ENCODE measurements at regions not wholly inside any gene's neighbourhood (a gene's known extent, or its start where the extent isn't known, plus 50 kb on each side); places are given as distances from the start of the nearest gene placed in this dataset.

DNA sequence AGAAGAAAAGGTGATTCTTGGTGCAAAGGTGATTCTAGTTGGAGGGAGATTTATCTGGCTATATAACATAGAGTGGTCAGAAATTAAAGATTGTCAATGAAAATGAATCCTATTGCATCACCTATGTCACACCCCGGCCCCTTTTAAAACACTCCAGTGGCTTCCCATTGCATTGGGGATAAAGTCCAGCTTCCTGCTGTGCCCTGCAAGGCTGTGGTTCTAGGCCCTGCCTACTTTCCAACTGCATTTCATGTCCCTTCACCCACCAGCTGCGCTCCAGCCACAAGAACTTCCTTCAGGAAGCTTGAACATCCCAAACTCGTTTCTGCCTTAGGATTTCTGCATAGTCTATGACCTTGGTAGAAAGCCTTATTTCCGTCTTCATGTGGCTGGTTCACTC, 118.7 kb upstream of the UMPS start:
- TF ChIP-seq RARG (CRISPR knock-in tag; IDR thresholded peaks at IDR 0.05; ENCODE audit: low read depth), result no peak
- TF ChIP-seq GTF2F1 (IDR thresholded peaks at IDR 0.05; ENCODE audit: low read length), result no peak
- TF ChIP-seq BRCA1 (CRISPR knock-in tag; IDR thresholded peaks at IDR 0.05), result no peak
- no peak for TF ChIP-seq MIXL1 (CRISPR knock-in tag; IDR thresholded peaks at IDR 0.05)
- no peak for TF ChIP-seq ZNF605 (CRISPR knock-in tag; IDR thresholded peaks at IDR 0.05)
- TF ChIP-seq, protein P1, sequence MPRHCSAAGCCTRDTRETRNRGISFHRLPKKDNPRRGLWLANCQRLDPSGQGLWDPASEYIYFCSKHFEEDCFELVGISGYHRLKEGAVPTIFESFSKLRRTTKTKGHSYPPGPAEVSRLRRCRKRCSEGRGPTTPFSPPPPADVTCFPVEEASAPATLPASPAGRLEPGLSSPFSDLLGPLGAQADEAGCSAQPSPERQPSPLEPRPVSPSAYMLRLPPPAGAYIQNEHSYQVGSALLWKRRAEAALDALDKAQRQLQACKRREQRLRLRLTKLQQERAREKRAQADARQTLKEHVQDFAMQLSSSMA (CRISPR knock-in tag; IDR thresholded peaks at IDR 0.05), result no peak
- no peak for TF ChIP-seq TP53 (CRISPR knock-in tag; conservative IDR thresholded peaks at IDR 0.05)
- no peak for TF ChIP-seq TBL1XR1 (IDR thresholded peaks at IDR 0.05; ENCODE audit: borderline replicate concordance, low read length, partially characterized antibody)
- no peak for TF ChIP-seq NR2C2 (CRISPR knock-in tag; IDR thresholded peaks at IDR 0.05; ENCODE audit: borderline replicate concordance)

Measured in HepG2 (cell line).